Panc1 (cell line): ENCODE measurements at regions not wholly inside any gene's neighbourhood (a gene's known extent, or its start where the extent isn't known, plus 50 kb on each side); places are given as distances from the start of the nearest gene placed in this dataset.

ENCODE experiments used
- ATAC-seq: fragments of 200-7000 bp; cut with Tn5 transposase; 2 replicates; pipeline ENCODE4 v1.9.1; 2020; ENCODE audit warnings: mild to moderate bottlenecking, moderate library complexity
- BruUV-seq: library from RNA; stranded (reverse); fragments of 400-500 nt; replicated peaks from 2 replicates; lab custom pipeline; 2021; lab: Mats Ljungman, UMichigan
- CTCF ChIA-PET: fragments of 300-600 bp; sonication (Branson Sonifier 250); formaldehyde crosslinking; loops from one replicate; lab custom pipeline; 2022; ENCODE audit warnings: antibody characterized with exemption; lab: Charles Lee
- POLR2A ChIA-PET: fragments of 300-600 bp; sonication (Branson Sonifier 250); formaldehyde crosslinking; loops from one replicate; lab custom pipeline; 2022; ENCODE audit warnings: antibody characterized with exemption; lab: Charles Lee
- DNase-seq: peaks from one replicate; pipeline ENCODE4 v3.0.0-alpha.2; 2010; ENCODE audit warnings: low read depth, low spot score
- H3K27ac ChIP-seq: 2 replicates; pipeline ENCODE4 v1.5.1; 2011; ENCODE audit warnings: mild to moderate bottlenecking, low read length, inconsistent platforms
- H3K27me3 ChIP-seq: fragments of 200-500 bp; sonication (Bioruptor generic); 2 replicates; pipeline ENCODE4 v1.6.0; 2014; ENCODE audit warnings: low read length, inconsistent platforms; ENCODE audit not compliant: control insufficient read depth, insufficient read depth
- H3K36me3 ChIP-seq: fragments of 200-500 bp; sonication (Bioruptor generic); 2 replicates; pipeline ENCODE4 v1.5.1; 2014; ENCODE audit warnings: inconsistent platforms, mild to moderate bottlenecking, low read length, moderate library complexity; ENCODE audit not compliant: control insufficient read depth, insufficient read depth
- H3K4me1 ChIP-seq: 2 replicates; pipeline ENCODE4 v1.5.1; 2011; ENCODE audit warnings: inconsistent platforms, mild to moderate bottlenecking, low read length, moderate library complexity; ENCODE audit not compliant: control insufficient read depth, insufficient read depth
- H3K4me3 ChIP-seq, 2 experiments: 2 replicates each; pipeline ENCODE4 v1.5.1; 2011 to 2012; ENCODE audit warnings: low read depth in 2 of 2, low read length in 2 of 2, mild to moderate bottlenecking in 2 of 2, inconsistent platforms in 1 of 2, moderate library complexity in 1 of 2
- H3K9me3 ChIP-seq: fragments of 200-500 bp; sonication (Bioruptor generic); 2 replicates; pipeline ENCODE4 v1.5.1; 2014; ENCODE audit warnings: low read depth, mild to moderate bottlenecking, inconsistent platforms, low read length, moderate library complexity; ENCODE audit not compliant: control insufficient read depth, insufficient read depth
- CTCF ChIP-seq: fragments of 450-650 bp; IDR thresholded peaks from 2 replicates; pipeline ENCODE4 v1.5.1; 2017; ENCODE audit warnings: mild to moderate bottlenecking
- POLR2AphosphoS5 ChIP-seq: IDR thresholded peaks from 2 replicates; pipeline ENCODE4 v1.6.1; 2012; ENCODE audit warnings: mild to moderate bottlenecking, low read depth, low read length, moderate library complexity
- REST ChIP-seq, 2 experiments: IDR thresholded peaks; 2 replicates each; pipeline ENCODE4 v1.6.1; 2011 to 2012; ENCODE audit warnings: low read depth in 2 of 2, control low read depth in 1 of 2, low read length in 1 of 2, mild to moderate bottlenecking in 1 of 2, moderate library complexity in 1 of 2; ENCODE audit not compliant: insufficient read depth in 1 of 2
- SIN3A ChIP-seq: IDR thresholded peaks from 2 replicates; pipeline ENCODE4 v1.6.1; 2012; ENCODE audit warnings: low read depth, mild to moderate bottlenecking, low read length, moderate library complexity, borderline replicate concordance; ENCODE audit not compliant: insufficient read depth
- TCF7L2 ChIP-seq: IDR thresholded peaks from 2 replicates; pipeline ENCODE4 v1.6.1; 2011; ENCODE audit warnings: mild to moderate bottlenecking, low read depth, low read length, inconsistent platforms
- in situ Hi-C: cut with HindIII; loops from 2 replicates; pipeline ENCODE4 v1.10.0; 2016; ENCODE audit warnings: low sequenced_read_pairs, low pct_unique_long_range_greater_than_20kb
- intact Hi-C: fragments of 100-400 bp; cut with micrococcal nuclease; formaldehyde crosslinking; loops from one replicate; pipeline ENCODE4 v1.10.0; 2022; ENCODE audit not compliant: unreplicated experiment

DNA sequence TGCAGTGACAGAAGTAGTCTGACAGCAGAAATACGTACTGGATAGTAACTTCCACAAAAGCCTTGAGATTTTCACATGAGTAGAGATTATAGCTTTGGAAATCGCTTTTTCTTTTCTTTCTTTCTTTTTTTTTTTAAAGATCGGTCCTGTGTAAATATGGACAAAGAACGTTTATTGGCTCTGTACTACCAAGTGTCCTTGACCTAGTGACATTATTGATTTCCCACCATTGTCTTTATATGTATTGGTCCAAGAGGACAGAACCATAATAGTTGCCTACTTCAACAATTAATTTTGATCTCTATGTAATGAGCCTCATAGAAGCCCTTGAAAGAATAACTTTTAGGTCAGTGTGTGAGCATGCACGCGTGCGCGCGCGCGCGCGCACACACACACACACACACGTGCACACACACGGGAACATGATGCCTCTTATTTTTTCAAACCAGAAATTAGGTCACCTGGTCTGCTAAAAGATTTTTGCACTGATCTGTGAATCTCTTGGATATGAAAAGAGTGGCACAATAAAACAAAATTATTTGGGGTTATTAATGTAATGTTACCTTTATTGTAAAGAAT, 516.8 kb downstream of the PSAT1 start:
- ATAC-seq (no peak), DNase-seq (no peak)
- Histone ChIP-seq H3K9me3 (no peaks in the 10 kb centered on the region), H3K36me3 (no peaks in the 10 kb centered on the region), H3K27ac (no peak overlapping the region), H3K4me1 (no peaks in the 10 kb centered on the region), H3K27me3 (no peaks in the 10 kb centered on the region), H3K4me3 (no peak overlapping the region)
- ChIA-PET CTCF (no interaction called here), POLR2A (no interaction called here)
- intact Hi-C loops (no loop called here), in situ Hi-C loops (no loop called here)
- no peak for TF ChIP-seq POLR2AphosphoS5
- TF ChIP-seq SIN3A = no peak
- no peak for TF ChIP-seq CTCF
- no TSS peak for BruUV-seq

- in situ Hi-C loops (no loop called here), intact Hi-C loops (no loop called here)
- ATAC-seq (no peak), DNase-seq (no peak)
- TF ChIP-seq POLR2AphosphoS5 (no peak), TCF7L2 (no peak), SIN3A (no peak), CTCF (peak; percentile 72), REST (IDR thresholded peaks at IDR 0.05; ENCODE audit: insufficient read depth in 1 of 2, low read depth in 2 of 2, low read length in 1 of 2) (no peak)
- Histone ChIP-seq H3K27ac (no peak overlapping the region), H3K27me3 (no peaks in the 10 kb centered on the region), H3K9me3 (no peaks in the 10 kb centered on the region), H3K36me3 (no peaks in the 10 kb centered on the region; the same call in 1 of the 2 replicates), H3K4me3 (no peak overlapping the region), H3K4me1 (no peaks in the 10 kb centered on the region)
- ChIA-PET CTCF (no interaction called here), POLR2A (interaction anchor here (0.5 kb wide), 1 partner anchor 602 kb away, joined by 3 read pairs; no protein-coding TSS in a partner anchor)
- BruUV-seq = no TSS peak
These were observed 524.3 kb downstream of the PSAT1 start for GRCh38 chr9:78821126-78821822.
